ENCODE measurements at regions not wholly inside any gene's neighbourhood (a gene's known extent, or its start where the extent isn't known, plus 50 kb on each side); places are given as distances from the start of the nearest gene placed in this dataset.
"Not testable (repeated sequence)": the region's sequence is repeated elsewhere in the genome, so short reads cannot be mapped to it uniquely, and the experiment has no call there.

DNA sequence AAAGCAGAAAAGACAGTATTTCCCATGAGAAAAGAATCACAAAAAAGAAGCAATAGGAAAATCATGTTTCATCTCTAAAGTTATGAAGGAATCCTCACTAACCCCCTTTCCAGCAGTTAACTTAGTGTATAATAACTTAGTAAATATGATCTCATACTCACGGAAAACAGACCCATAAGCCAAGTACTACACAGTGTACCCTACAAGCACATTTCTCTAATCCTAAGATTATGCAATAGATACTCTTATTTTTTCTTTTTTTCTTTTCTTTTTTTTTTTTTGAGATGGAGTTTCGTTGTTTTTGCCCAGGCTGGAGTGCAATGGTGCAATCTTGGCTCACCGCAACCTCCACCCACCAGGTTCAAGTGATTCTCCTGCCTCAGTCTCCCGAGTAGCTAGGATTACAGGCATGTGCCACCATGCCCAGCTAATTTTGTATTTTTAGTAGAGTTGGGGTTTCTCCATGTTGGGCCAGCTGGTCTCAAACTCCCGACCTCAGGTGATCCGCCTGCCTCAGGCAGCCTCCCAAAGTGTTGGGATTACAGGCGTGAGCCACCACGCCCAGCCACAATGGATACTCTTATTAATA lies 73.7 kb upstream of the KCTD7 start:
- CTCF ChIA-PET, POLR2A ChIA-PET: not testable (repeated sequence)
- intact Hi-C loops (cut with micrococcal nuclease), result loop anchor here (5.0 to 10.0 kb wide), 2 partner anchors 200 to 287 kb away; no protein-coding TSS in a partner anchor

DNA sequence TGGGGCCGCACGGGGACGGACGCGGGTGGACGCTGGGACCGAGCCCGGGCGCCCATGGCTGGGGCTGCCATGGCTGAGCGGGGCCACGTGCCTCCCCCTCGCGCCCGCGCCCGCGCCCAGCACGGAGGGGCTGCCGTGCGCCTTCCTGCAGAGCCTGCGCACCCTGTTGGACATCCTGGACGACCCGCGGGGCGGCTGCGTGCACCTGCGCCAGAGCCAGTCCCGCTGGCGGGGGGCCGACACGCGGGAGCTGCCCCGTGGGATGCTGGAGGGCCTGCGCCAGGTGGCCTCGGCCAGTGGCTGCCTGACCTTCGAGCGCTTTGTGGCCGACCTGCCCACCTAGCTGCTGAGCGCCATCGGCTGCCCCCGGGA lies 72.5 kb upstream of the KCTD7 start:
- Histone ChIP-seq H3K9me3 (ENCODE audit: control extremely low read depth in 1 of 3, control insufficient read depth in 2 of 3, insufficient read depth in 1 of 3, low read length in 2 of 3) (no peaks in the 10 kb centered on the region), H3K27ac (ENCODE audit: low read length in 2 of 2) (no peak overlapping the region), H3K4me3 (ENCODE audit: control extremely low read depth in 1 of 5, extremely low read depth in 1 of 5, insufficient read depth in 1 of 5, low read depth in 2 of 5, low read length in 4 of 5) (no peak overlapping the region), H3K36me3 (replicated peaks in 1 of 2; ENCODE audit: control extremely low read depth in 1 of 2, control insufficient read depth in 1 of 2, extremely low read depth in 1 of 2, insufficient read depth in 2 of 2, low read length in 1 of 2) (peaks cover 0 to 45% of the 10 kb centered on the region in 2 experiments), H3K4me1 (ENCODE audit: control insufficient read depth in 2 of 2, insufficient read depth in 2 of 2, low read length in 2 of 2) (peaks cover 0 to 6% of the 10 kb centered on the region in 2 donors), H3K79me2 (ENCODE audit: control insufficient read depth, insufficient read depth, low read length) (peaks cover 33% of the 10 kb centered on the region), H3K27me3 (replicated peaks in 1 of 4; ENCODE audit: control extremely low read depth in 1 of 4, control insufficient read depth in 3 of 4, insufficient read depth in 4 of 4, low read length in 3 of 4) (no peaks in the 10 kb centered on the region), H2AFZ (ENCODE audit: insufficient read depth, low read depth, low read length, poor library complexity, severe bottlenecking) (no peak overlapping the region), H3K4me2 (replicated peaks; ENCODE audit: low read depth, low read length, poor library complexity, severe bottlenecking) (no peak overlapping the region), H3K9ac (ENCODE audit: low read length) (no peak overlapping the region), H4K20me1 (ENCODE audit: control insufficient read depth, insufficient read depth, low read length, poor library complexity, severe bottlenecking) (peaks cover 28% of the 10 kb centered on the region)
- ATAC-seq (ENCODE audit: low read depth), result no peak
- Mint-ChIP-seq H3K4me3 (no peak overlapping the region), H3K9me3 (ENCODE audit: insufficient read depth) (no peaks in the 10 kb centered on the region), H3K27ac (no peak overlapping the region), H3K4me1 (peaks cover 3% of the 10 kb centered on the region), H3K27me3 (no peaks in the 10 kb centered on the region)
- ChIA-PET CTCF (interaction anchor here (1.3 kb wide), 1 partner anchor 341 kb away, joined by 3 read pairs; no protein-coding TSS in a partner anchor), POLR2A (no interaction called here)
- intact Hi-C loops (cut with micrococcal nuclease), result loop anchor here (5.0 to 10.0 kb wide), 2 partner anchors 199 to 286 kb away; no protein-coding TSS in a partner anchor
- 98% methylated on average over 41 of the region's 41 CpGs for WGBS (ENCODE audit: insufficient coverage)
- no peak for DNase-seq
- TF ChIP-seq, protein P1, sequence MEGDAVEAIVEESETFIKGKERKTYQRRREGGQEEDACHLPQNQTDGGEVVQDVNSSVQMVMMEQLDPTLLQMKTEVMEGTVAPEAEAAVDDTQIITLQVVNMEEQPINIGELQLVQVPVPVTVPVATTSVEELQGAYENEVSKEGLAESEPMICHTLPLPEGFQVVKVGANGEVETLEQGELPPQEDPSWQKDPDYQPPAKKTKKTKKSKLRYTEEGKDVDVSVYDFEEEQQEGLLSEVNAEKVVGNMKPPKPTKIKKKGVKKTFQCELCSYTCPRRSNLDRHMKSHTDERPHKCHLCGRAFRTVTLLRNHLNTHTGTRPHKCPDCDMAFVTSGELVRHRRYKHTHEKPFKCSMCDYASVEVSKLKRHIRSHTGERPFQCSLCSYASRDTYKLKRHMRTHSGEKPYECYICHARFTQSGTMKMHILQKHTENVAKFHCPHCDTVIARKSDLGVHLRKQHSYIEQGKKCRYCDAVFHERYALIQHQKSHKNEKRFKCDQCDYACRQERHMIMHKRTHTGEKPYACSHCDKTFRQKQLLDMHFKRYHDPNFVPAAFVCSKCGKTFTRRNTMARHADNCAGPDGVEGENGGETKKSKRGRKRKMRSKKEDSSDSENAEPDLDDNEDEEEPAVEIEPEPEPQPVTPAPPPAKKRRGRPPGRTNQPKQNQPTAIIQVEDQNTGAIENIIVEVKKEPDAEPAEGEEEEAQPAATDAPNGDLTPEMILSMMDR (IDR thresholded peaks at IDR 0.05), result no peak
- no peak for TF ChIP-seq EZH2 (IDR thresholded peaks at IDR 0.05; ENCODE audit: borderline replicate concordance, insufficient read depth, low read depth, low read length, poor library complexity, severe bottlenecking)

More for the DNA sequence above, 73.7 kb upstream of the KCTD7 start:
- ATAC-seq (ENCODE audit: low read depth); H3K27ac ChIP-seq (ENCODE audit: low read length in 2 of 2); H3K9ac ChIP-seq (ENCODE audit: low read length); DNase-seq; H3K4me3 Mint-ChIP-seq; H3K9me3 Mint-ChIP-seq (ENCODE audit: insufficient read depth); H2AFZ ChIP-seq (ENCODE audit: insufficient read depth, low read depth, low read length, poor library complexity, severe bottlenecking); H3K4me1 Mint-ChIP-seq; H3K9me3 ChIP-seq (ENCODE audit: control extremely low read depth in 1 of 3, control insufficient read depth in 2 of 3, insufficient read depth in 1 of 3, low read length in 2 of 3); H3K4me3 ChIP-seq (ENCODE audit: control extremely low read depth in 1 of 5, extremely low read depth in 1 of 5, insufficient read depth in 1 of 5, low read depth in 2 of 5, low read length in 4 of 5); H3K4me1 ChIP-seq (ENCODE audit: control insufficient read depth in 2 of 2, insufficient read depth in 2 of 2, low read length in 2 of 2); H3K4me2 ChIP-seq (replicated peaks; ENCODE audit: low read depth, low read length, poor library complexity, severe bottlenecking); H3K27me3 ChIP-seq (replicated peaks in 1 of 4; ENCODE audit: control extremely low read depth in 1 of 4, control insufficient read depth in 3 of 4, insufficient read depth in 4 of 4, low read length in 3 of 4); H3K27ac Mint-ChIP-seq; H3K27me3 Mint-ChIP-seq: not testable (repeated sequence)
- no CpG with 5 or more reads among the region's 8 CpGs for WGBS (ENCODE audit: insufficient coverage)
- peaks cover 33% of the 10 kb centered on the region for H3K79me2 ChIP-seq (ENCODE audit: control insufficient read depth, insufficient read depth, low read length)
- peaks cover 28% of the 10 kb centered on the region for H4K20me1 ChIP-seq (ENCODE audit: control insufficient read depth, insufficient read depth, low read length, poor library complexity, severe bottlenecking)
- H3K36me3 ChIP-seq (replicated peaks in 1 of 2; ENCODE audit: control extremely low read depth in 1 of 2, control insufficient read depth in 1 of 2, extremely low read depth in 1 of 2, insufficient read depth in 2 of 2, low read length in 1 of 2), result peaks cover 0 to 43% of the 10 kb centered on the region in 2 experiments

All from B cell (primary cell).